ENCODE measurements at regions not wholly inside any gene's neighbourhood (a gene's known extent, or its start where the extent isn't known, plus 50 kb on each side); places are given as distances from the start of the nearest gene placed in this dataset.

DNA sequence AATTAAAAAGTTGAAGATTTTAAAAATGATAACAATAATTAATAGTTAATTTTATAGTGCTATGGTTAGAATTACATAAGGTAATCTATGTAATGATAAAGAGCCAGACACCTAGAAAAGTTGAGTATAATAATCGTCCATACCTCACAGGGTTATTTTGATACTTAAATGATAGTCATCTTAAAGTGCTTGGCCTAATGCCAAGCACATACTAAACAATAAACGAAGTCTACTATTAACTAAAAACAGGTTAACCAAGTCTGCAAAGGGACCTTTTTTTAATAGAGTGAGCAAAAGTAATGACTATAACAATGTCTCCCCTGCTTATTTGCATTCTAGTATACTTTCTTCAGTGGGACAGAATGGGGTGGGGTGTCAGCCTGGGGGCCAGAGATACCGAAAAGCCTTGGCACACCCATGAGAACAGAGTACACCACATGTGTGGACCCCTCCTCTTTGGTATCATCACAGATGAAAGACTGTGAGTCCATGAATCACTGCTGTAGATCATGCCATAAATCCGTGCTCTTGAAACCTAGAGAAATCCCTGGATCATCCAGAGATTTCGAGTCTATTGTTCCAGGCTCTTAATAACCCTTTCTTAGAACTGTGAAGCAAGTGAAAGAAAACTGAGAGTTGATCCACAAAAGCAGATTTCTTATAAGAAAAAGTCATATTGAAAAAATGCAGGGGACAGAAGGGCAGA lies 249.5 kb downstream of the PRELID2 start:
- no peak overlapping the region for H3K4me3 ChIP-seq (replicated peaks; ENCODE audit: low read depth, low read length)
- TF ChIP-seq CTCF (IDR thresholded peaks at IDR 0.05; ENCODE audit: low read depth, low read length, missing control alignments) = no peak
- DNase-seq (ENCODE audit: extremely low read depth, low read depth) = no peak

GRCh38 chr5:145579301-145579700 lies 255.8 kb downstream of the PRELID2 start:
- no peak for TF ChIP-seq CTCF (IDR thresholded peaks at IDR 0.05; ENCODE audit: low read depth, low read length, missing control alignments)
- H3K4me3 ChIP-seq (replicated peaks; ENCODE audit: low read depth, low read length) = no peak overlapping the region
- DNase-seq (ENCODE audit: extremely low read depth, low read depth) = no peak

DNA sequence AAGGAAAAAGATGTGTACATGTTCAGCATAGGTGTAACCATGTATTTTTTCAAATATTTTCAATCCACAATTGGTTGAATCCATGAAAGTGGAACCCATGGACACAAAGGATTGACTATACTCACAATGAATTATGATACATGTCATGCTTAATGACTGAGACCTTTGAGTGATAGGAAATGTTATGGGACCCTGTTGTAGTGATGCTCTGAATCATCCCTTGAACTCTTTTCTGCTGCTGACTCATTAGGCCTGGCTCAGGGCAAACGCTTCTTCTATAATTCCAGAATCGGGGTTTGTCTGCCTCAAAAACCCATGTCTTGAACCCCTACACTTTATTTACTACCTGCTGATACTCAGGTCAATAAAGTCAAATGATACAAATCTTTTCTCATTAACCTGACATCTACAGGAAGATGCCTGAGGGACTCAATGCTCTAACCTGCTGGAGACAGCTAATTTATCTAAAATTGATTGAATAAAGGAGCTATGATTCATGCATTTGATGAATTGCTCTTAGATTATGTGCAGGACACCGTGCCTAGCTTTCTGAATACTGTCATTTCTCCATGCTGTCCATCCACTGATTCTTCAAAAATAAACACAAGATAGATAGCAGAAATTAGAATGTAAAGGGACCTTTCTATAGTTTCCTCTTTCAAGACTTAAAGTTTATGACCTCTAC lies 260.1 kb downstream of the PRELID2 start:
- TF ChIP-seq CTCF (IDR thresholded peaks at IDR 0.05; ENCODE audit: low read depth, low read length, missing control alignments) = no peak
- no peak for DNase-seq (ENCODE audit: extremely low read depth, low read depth)
- H3K4me3 ChIP-seq (replicated peaks; ENCODE audit: low read depth, low read length) = no peak overlapping the region

- H3K4me3 ChIP-seq (replicated peaks; ENCODE audit: low read depth, low read length) = no peak overlapping the region
- peak; percentile 6 for DNase-seq (ENCODE audit: extremely low read depth, low read depth)
- no peak for TF ChIP-seq CTCF (IDR thresholded peaks at IDR 0.05; ENCODE audit: low read depth, low read length, missing control alignments)
These were observed 266.6 kb downstream of the PRELID2 start for GRCh38 chr5:145568581-145568980.

DNA sequence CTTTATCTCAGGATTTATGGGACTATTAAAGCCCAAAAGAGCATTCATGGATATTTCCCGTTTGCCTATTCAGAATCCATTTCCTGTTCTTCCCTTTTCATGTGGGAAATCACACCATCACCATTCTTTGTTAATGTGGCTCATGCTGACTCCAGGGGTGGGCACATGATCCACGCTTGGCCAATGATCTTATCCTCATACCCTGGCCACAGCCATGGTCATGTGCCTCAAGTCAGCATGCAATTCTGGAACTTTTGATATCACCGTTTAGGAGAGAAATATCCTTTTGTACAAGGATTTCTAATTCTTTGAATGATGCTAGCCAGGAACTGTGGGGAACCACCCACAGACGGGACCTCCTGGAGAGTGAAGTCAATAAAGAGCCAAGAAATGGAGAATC lies 272.2 kb downstream of the PRELID2 start:
- no peak overlapping the region for H3K4me3 ChIP-seq (replicated peaks; ENCODE audit: low read depth, low read length)
- no peak for DNase-seq (ENCODE audit: extremely low read depth, low read depth)
- TF ChIP-seq CTCF (IDR thresholded peaks at IDR 0.05; ENCODE audit: low read depth, low read length, missing control alignments) = no peak

GRCh38 chr5:145558288-145558687 lies 276.9 kb downstream of the PRELID2 start:
- no peak for DNase-seq (ENCODE audit: extremely low read depth, low read depth)
- no peak for TF ChIP-seq CTCF (IDR thresholded peaks at IDR 0.05; ENCODE audit: low read depth, low read length, missing control alignments)
- no peak overlapping the region for H3K4me3 ChIP-seq (replicated peaks; ENCODE audit: low read depth, low read length)

Measured in HFF-Myc (cell line).